ENCODE measurements at regions not wholly inside any gene's neighbourhood (a gene's known extent, or its start where the extent isn't known, plus 50 kb on each side); places are given as distances from the start of the nearest gene placed in this dataset.

GRCh38 chr21:28794371-28794851, 198.3 kb downstream of the LTN1 start:
- TF ChIP-seq CTCF (conservative IDR thresholded peaks at IDR 0.05) (no peak), ZFX (IDR thresholded peaks at IDR 0.05) (no peak)
